ENCODE measurements at regions not wholly inside any gene's neighbourhood (a gene's known extent, or its start where the extent isn't known, plus 50 kb on each side); places are given as distances from the start of the nearest gene placed in this dataset.
A peak's percentile ranks its signal among the peaks of the same experiment; 100 is the strongest.

DNA sequence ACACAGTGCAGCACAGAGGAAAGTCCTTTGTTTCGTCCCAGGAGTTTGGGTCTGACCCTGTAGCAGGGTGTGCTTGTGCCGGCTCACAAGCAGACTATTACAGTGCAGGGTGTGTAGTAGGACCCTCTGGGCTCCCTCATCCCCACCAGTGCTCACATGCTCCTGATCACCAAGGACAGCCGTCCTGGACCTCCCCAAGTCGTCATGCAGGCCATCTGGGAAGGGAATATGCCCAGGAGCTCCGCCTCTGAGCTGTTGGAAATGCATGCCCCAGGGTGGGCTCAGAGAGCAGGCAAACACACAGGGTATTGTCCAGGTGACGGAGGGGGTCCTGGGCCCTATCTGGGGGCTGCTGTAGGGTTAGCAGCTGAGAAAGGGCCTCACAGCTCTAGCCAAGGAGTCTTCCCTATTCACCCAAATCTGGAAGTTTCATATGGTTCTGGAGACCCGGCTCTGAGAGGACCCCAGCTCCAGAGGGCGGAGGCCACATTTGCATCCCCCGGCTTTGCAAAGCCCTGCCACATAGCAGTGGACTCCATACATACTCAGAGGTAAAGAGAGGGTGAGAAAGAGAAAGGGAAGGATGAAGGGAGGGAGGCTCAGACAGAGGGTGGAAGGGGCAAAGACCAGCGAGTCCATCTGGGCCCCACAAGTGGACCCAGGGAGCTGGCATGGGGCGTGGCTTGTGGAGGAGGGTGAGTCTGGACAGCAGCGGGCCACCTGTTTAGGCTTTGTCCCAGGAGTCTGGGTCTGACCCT, 53.5 kb upstream of the PPP2R5C start:
- Histone ChIP-seq H3K27me3 (ENCODE audit: control insufficient read depth in 1 of 2, insufficient read depth in 2 of 2, low read length in 2 of 2) (peaks cover 0 to 23% of the 10 kb centered on the region in 2 donors), H3K9ac (ENCODE audit: low read length) (no peak overlapping the region), H3K4me3 (ENCODE audit: low read depth in 1 of 2, low read length in 2 of 2) (peak overlapping the region in 1 of 2 donors; percentile 30), H3K36me3 (ENCODE audit: insufficient read depth, low read length) (no peaks in the 10 kb centered on the region), H3K9me3 (ENCODE audit: low read length) (no peaks in the 10 kb centered on the region), H3K27ac (ENCODE audit: low read depth, low read length) (no peak overlapping the region), H3K4me1 (ENCODE audit: insufficient read depth, low read length) (peaks cover 11% of the 10 kb centered on the region)

DNA sequence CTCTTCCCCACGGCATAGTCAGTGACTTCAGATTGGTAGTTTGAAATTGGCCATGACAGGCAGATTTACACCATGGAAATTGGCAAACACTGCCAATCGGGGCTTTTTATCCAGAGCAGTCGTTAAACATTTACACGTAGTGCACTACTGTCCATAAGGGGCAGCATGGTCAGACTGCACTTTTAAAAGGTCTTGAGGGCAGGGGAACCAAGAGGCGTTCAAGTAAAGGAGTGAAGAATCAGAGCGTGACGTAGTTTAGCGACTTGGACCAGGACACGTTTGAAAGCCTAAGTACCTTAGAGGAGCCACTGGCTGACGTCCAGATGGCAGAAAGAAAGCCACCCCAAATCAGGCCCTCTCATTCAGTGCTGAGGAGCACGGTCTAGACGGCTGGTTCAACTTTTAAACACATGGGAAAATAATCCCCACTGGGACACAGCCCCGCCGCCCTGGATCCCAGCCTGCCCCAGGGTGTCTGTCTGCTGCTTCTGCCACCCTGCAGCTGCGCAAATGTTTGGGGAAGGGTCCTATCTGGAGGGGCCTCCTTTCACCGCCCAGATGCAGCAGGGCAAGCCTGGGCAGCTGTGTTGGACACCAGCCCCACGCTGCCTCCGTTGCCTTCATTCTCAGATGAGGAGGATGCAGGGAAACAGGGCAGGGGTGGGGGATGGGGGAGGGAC, 52.5 kb upstream of the PPP2R5C start:
- no peak overlapping the region for H3K4me3 ChIP-seq (ENCODE audit: low read depth in 1 of 2, low read length in 2 of 2)
- no peaks in the 10 kb centered on the region for H3K9me3 ChIP-seq (ENCODE audit: low read length)
- peaks cover 0 to 23% of the 10 kb centered on the region in 2 donors for H3K27me3 ChIP-seq (ENCODE audit: control insufficient read depth in 1 of 2, insufficient read depth in 2 of 2, low read length in 2 of 2)
- no peak overlapping the region for H3K27ac ChIP-seq (ENCODE audit: low read depth, low read length)
- no peaks in the 10 kb centered on the region for H3K36me3 ChIP-seq (ENCODE audit: insufficient read depth, low read length)
- no peak overlapping the region for H3K9ac ChIP-seq (ENCODE audit: low read length)
- peaks cover 11% of the 10 kb centered on the region for H3K4me1 ChIP-seq (ENCODE audit: insufficient read depth, low read length)

DNA sequence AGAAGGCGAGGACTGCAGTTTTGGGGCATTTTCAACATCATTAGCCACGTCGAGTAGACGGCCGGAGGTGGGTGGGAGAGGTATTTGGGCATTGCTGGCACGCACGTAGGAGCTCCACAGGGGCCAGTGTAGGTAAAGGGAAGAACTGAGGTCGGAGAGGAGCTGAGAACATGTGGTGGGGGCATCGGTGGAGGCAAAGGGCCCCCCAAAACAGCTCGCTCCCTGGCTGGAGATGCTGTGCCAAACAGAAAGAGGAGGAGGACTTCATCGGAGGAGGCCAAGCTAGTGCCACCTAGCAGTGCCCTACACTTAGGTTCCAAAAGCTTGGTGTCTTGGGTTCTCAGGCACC, 52.0 kb upstream of the PPP2R5C start:
- Histone ChIP-seq H3K9me3 (ENCODE audit: low read length) (no peaks in the 10 kb centered on the region), H3K4me3 (ENCODE audit: low read depth in 1 of 2, low read length in 2 of 2) (no peak overlapping the region), H3K27ac (ENCODE audit: low read depth, low read length) (no peak overlapping the region), H3K36me3 (ENCODE audit: insufficient read depth, low read length) (no peaks in the 10 kb centered on the region), H3K9ac (ENCODE audit: low read length) (no peak overlapping the region), H3K27me3 (ENCODE audit: control insufficient read depth in 1 of 2, insufficient read depth in 2 of 2, low read length in 2 of 2) (peaks cover 0 to 23% of the 10 kb centered on the region in 2 donors), H3K4me1 (ENCODE audit: insufficient read depth, low read length) (peaks cover 11% of the 10 kb centered on the region)

DNA sequence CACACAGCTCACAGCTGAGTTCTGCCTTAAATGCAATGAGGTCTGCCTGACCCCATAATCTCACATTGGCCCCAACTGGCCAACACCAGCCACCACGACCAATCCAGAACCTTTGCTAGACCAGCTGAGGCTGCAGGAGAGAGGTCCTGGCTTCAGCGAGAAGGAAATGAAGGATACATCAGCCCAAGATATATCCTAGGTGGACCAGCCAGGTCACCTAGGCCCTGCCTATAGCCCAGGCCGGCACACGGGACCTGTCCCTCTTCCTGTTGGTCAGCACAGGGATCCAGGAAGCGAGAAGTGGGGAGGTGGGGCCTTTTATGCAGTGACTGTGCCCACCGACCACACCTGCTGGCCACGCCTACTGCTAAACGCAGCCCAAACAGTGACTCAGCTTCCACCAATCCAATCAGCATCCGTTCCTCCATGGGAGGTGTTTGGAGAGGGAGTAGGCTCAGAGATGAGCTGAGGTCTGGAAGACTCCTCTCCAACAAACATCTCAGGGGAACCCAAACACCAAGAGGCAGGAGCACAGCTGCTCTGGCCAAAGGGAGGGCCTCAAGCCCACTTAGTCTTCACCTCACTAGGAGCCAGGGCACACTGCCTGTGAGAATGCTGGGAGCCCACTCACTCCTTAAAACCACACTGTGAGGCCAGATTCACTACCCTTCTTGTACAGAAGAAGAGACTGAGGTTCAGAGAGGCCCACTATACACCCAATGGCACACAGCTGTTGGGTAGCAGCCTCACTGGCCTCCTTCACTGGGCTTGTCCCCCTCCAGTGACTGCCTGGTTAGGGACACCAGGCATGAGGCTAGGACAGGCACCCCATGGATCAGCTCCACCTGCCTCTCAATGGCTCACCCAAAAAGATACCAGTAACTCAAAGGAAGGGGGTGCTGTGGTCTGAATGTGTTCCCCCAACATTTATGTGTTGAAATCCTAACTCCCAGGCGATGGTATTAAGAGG, 51.3 kb upstream of the PPP2R5C start:
- H3K27me3 ChIP-seq (ENCODE audit: control insufficient read depth in 1 of 2, insufficient read depth in 2 of 2, low read length in 2 of 2), result peaks cover 0 to 20% of the 10 kb centered on the region in 2 donors
- H3K36me3 ChIP-seq (ENCODE audit: insufficient read depth, low read length), result no peaks in the 10 kb centered on the region
- H3K4me3 ChIP-seq (ENCODE audit: low read depth in 1 of 2, low read length in 2 of 2), result no peak overlapping the region
- H3K9ac ChIP-seq (ENCODE audit: low read length), result no peak overlapping the region
- H3K27ac ChIP-seq (ENCODE audit: low read depth, low read length), result no peak overlapping the region
- H3K9me3 ChIP-seq (ENCODE audit: low read length), result no peaks in the 10 kb centered on the region
- peaks cover 11% of the 10 kb centered on the region for H3K4me1 ChIP-seq (ENCODE audit: insufficient read depth, low read length)

DNA sequence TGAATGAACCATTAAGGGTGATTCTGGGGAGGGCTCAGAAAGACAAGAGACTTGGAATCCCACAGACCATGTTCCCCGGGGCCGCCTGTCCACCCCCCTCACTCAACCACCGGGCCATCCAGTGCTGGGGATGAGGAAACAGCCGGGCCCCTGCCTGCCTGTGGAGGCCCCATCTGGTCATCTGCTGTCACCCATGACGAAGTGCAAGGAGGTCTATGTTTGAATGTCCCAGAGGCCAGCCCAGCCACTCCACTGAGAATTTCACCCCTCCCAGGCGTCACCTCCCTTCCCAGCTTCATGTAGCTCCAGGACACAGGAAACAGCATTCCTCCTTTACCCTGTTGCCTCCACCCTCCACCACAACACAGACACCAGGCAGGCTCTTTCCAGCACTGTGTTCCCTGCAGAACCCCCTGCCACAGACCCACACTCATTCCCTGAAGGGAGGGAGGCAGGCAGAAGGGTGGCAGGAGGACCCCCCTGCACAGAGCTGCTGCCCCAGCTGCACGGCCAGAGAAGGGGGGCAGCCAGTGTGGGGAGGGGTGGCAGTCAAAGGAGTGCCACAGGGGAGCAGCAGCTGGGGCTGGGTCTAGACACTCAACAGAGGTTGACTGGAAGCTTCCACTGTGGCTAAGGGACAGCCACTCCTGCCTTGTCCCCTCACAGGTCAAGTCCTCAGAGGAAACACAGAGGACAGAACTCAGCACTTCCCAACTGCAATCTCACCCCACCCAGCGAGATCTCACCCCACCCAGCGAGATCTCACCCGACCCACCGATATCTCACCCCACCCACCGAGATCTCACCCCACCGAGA, 50.3 kb upstream of the PPP2R5C start:
- peaks cover 11% of the 10 kb centered on the region for H3K4me1 ChIP-seq (ENCODE audit: insufficient read depth, low read length)
- no peak overlapping the region for H3K9ac ChIP-seq (ENCODE audit: low read length)
- H3K4me3 ChIP-seq (ENCODE audit: low read depth in 1 of 2, low read length in 2 of 2), result no peak overlapping the region
- no peaks in the 10 kb centered on the region for H3K9me3 ChIP-seq (ENCODE audit: low read length)
- no peaks in the 10 kb centered on the region for H3K36me3 ChIP-seq (ENCODE audit: insufficient read depth, low read length)
- peaks cover 0 to 11% of the 10 kb centered on the region in 2 donors for H3K27me3 ChIP-seq (ENCODE audit: control insufficient read depth in 1 of 2, insufficient read depth in 2 of 2, low read length in 2 of 2)
- no peak overlapping the region for H3K27ac ChIP-seq (ENCODE audit: low read depth, low read length)
